LNCaP clone FGC (cell line): ENCODE measurements at regions not wholly inside any gene's neighbourhood (a gene's known extent, or its start where the extent isn't known, plus 50 kb on each side); places are given as distances from the start of the nearest gene placed in this dataset.
"Not testable (repeated sequence)": the region's sequence is repeated elsewhere in the genome, so short reads cannot be mapped to it uniquely, and the experiment has no call there.

Experiments
- DNase-seq: peaks from one replicate; pipeline ENCODE4 v3.0.0-alpha.2; 2011; ENCODE audit warnings: low read depth
- H3K4me3 ChIP-seq: 2 replicates; pipeline ENCODE4 v1.5.1; 2011; ENCODE audit warnings: mild to moderate bottlenecking, low read depth, low read length, control low read depth
- TF ChIP-seq, protein P1 (sequence below): IDR thresholded peaks from 2 replicates; pipeline ENCODE4 v1.5.1; 2012; ENCODE audit warnings: mild to moderate bottlenecking; ENCODE audit not compliant: control insufficient read depth, insufficient read depth; ENCODE audit errors: extremely low read depth

DNA sequence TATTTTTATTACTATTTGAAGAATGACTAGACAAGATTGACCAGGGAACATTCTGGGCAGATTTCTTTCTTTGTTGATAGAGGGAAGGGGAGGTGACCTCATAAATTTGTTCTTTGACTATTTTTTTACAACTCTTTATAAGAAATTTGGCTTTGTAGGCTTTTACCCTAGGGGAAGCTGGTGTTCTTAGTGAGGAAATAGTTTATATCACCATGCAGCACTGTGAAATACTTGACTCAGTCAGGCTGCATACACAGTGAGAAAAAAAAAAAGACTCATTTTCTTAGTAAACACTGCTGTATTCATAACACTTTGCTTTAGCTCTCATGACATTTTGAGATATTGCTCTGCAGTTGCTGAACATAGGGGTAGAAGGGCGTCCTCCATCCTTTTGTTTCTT, 336.6 kb upstream of the PIK3R1 start:
- no peak overlapping the region for H3K4me3 ChIP-seq
- no peak for DNase-seq
- TF ChIP-seq, protein P1, sequence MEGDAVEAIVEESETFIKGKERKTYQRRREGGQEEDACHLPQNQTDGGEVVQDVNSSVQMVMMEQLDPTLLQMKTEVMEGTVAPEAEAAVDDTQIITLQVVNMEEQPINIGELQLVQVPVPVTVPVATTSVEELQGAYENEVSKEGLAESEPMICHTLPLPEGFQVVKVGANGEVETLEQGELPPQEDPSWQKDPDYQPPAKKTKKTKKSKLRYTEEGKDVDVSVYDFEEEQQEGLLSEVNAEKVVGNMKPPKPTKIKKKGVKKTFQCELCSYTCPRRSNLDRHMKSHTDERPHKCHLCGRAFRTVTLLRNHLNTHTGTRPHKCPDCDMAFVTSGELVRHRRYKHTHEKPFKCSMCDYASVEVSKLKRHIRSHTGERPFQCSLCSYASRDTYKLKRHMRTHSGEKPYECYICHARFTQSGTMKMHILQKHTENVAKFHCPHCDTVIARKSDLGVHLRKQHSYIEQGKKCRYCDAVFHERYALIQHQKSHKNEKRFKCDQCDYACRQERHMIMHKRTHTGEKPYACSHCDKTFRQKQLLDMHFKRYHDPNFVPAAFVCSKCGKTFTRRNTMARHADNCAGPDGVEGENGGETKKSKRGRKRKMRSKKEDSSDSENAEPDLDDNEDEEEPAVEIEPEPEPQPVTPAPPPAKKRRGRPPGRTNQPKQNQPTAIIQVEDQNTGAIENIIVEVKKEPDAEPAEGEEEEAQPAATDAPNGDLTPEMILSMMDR: no peak

- DNase-seq: no peak
- TF ChIP-seq, protein P1: no peak
- H3K4me3 ChIP-seq: no peak overlapping the region
These were observed 339.2 kb upstream of the PIK3R1 start for GRCh38 chr5:67876371-67876770.

DNA sequence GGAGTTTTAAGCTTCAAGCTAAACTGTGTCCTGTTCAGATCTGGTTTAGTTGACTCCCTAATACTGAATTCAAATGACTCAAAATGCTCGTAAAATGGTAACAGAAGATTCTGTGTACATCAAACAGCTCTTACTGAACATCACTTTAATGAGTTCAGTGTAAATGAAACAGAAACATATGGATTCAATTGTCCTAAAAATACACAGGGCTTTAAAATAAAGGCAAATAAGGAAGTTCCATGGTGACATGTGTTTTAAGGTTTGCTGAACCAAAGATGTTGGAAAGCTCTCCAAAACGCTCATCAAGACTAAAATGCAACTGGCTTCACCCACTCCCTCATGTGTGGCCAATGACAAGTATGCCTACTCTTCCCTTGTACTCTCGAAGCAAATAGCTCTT, 340.0 kb upstream of the PIK3R1 start:
- H3K4me3 ChIP-seq: no peak overlapping the region
- DNase-seq: peak; percentile 11
- TF ChIP-seq, protein P1: no peak

GRCh38 chr5:67873935-67874334, 341.6 kb upstream of the PIK3R1 start:
- TF ChIP-seq, protein P1: no peak
- no peak overlapping the region for H3K4me3 ChIP-seq
- no peak for DNase-seq

GRCh38 chr5:67870662-67871061, 344.9 kb upstream of the PIK3R1 start:
- no peak overlapping the region for H3K4me3 ChIP-seq
- TF ChIP-seq, protein P1: no peak
- no peak for DNase-seq

DNA sequence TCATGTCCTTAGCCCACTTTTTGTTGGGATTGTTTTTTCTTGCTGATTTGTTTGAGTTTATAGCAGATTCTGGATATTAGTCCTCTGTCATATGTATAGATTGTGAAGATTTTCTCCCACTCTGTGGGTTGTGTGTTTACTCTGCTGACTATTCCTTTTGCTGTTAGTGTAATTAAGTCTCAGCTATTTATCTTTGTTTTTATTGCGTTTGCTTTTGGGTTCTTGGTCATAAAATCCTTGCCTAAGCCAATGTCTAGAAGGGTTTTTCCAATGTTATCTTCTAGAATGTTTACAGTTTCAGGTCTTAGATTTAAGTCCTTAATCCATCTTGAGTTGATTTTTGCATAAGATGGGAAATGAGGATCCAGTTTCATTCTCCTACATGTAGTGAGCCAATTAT, 351.2 kb upstream of the PIK3R1 start:
- DNase-seq: peak; percentile 8
- H3K4me3 ChIP-seq: not testable (repeated sequence)

- TF ChIP-seq, protein P1: no peak
- no peak overlapping the region for H3K4me3 ChIP-seq
- DNase-seq: no peak
These were observed 357.0 kb upstream of the PIK3R1 start for GRCh38 chr5:67858471-67859031.

DNA sequence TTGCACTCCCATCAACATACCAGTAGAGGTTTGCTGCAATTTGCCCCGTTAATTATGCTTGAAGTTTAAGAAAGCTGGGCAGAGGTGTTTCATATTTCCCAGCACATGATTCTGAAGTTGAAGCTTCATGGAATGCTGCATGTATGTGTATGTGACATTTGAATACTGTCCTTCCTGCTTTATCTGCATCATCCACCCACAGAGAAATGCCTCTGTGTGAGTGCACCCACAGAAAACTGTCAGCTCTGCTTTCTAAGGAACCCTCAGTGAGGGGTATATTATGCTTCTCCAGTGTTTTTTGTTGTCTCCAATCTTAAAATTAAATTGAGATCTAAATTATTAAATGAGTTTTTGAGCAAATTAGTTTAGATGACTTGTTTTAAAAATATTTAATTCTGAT, 358.1 kb upstream of the PIK3R1 start:
- no peak for DNase-seq
- H3K4me3 ChIP-seq: no peak overlapping the region
- TF ChIP-seq, protein P1: no peak
